ENCODE measurements at regions not wholly inside any gene's neighbourhood (a gene's known extent, or its start where the extent isn't known, plus 50 kb on each side); places are given as distances from the start of the nearest gene placed in this dataset.

DNA sequence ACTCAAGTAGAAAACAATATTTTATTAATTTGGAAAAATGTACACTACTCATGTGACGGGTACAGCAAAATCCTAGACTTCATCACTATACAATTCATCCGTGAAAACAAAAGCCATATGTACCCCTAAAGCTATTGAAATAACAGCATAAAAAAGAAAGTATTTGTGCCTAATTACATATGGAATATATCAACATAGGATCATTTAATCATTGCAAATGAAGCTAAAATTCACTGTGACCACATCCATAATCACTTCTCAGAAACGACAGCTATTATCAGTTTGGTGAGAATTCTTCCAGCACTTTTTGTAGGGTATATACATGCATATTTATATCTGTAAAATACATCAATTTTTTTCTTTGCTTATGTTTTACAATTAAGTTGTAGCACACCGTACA lies 128.0 kb downstream of the ARL4A start:
- TF ChIP-seq, protein P1, sequence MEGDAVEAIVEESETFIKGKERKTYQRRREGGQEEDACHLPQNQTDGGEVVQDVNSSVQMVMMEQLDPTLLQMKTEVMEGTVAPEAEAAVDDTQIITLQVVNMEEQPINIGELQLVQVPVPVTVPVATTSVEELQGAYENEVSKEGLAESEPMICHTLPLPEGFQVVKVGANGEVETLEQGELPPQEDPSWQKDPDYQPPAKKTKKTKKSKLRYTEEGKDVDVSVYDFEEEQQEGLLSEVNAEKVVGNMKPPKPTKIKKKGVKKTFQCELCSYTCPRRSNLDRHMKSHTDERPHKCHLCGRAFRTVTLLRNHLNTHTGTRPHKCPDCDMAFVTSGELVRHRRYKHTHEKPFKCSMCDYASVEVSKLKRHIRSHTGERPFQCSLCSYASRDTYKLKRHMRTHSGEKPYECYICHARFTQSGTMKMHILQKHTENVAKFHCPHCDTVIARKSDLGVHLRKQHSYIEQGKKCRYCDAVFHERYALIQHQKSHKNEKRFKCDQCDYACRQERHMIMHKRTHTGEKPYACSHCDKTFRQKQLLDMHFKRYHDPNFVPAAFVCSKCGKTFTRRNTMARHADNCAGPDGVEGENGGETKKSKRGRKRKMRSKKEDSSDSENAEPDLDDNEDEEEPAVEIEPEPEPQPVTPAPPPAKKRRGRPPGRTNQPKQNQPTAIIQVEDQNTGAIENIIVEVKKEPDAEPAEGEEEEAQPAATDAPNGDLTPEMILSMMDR (IDR thresholded peaks at IDR 0.05), result no peak
- TF ChIP-seq EP300 (IDR thresholded peaks at IDR 0.05), result no peak
- no peak for TF ChIP-seq POLR2AphosphoS5 (IDR thresholded peaks at IDR 0.05)
- no peak for TF ChIP-seq POLR2A (IDR thresholded peaks at IDR 0.05)
